DMS53 treated with DMSO at 0.1 percent for 48 hours (cell line): ENCODE measurements at regions not wholly inside any gene's neighbourhood (a gene's known extent, or its start where the extent isn't known, plus 50 kb on each side); places are given as distances from the start of the nearest gene placed in this dataset.
"Not testable (repeated sequence)": the region's sequence is repeated elsewhere in the genome, so short reads cannot be mapped to it uniquely, and the experiment has no call there.

Experiments
- DNase-seq: peaks from one replicate; lab custom pipeline; 2025; ENCODE audit not compliant: unreplicated experiment; lab: John Stamatoyannopoulos, UW

DNA sequence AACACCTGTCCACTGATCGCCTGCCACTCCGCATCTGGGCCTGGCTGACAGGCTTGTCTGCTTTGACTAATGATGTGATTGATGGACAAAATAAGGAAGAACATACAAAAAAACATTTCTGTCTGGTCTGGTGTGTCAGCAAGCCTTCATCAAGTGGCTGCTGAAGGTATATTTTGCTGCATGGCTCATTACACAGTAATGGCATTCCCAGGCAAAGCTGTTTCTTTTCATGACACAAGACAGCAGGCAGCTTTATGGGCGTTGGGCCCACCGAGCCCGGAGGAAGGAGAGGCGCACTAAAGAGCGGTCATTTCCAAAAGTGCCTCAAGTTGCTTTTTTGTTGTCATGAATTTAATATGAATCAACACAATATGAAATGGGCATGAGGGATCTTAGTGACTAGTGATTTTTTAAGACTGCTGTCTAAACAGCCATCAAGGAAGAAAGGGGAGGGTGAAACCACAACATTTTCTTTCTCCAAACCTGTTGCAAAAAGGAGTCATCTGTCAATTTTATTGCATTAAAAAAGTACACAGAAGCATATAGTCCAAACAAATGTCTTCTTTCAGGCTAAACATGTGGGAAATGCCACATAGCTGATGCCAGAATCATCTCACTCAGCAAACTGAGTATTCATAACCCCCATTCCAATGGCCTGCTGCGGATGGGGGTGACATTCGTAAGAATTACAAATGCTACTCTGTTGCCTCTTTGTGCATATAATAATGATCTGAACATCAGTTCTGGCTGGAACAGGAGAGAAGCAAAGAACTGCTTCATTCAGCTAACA, 476.6 kb downstream of the ZNF536 start:
- DNase-seq: no peak

DNA sequence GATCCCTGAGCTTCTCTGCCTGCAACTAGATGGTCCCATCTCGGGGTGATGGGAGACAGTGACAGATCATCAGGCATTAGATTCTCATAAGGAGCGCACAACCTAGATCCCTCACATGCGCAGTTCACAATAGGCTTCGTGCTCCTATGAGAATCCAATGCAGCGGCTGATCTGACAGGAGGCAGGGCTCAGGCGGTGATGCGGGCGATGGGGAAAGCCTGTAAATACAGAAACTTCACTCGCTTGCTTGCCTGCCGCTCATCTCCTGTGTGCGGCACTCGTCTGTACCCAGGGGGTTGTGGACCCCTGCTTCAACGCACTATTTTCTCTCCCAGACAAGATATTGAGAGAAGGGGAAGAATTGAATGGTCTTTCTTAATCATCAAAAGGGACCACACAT, 473.9 kb downstream of the ZNF536 start:
- no peak for DNase-seq

GRCh38 chr19:30842926-30843325, 470.7 kb downstream of the ZNF536 start:
- no peak for DNase-seq

DNA sequence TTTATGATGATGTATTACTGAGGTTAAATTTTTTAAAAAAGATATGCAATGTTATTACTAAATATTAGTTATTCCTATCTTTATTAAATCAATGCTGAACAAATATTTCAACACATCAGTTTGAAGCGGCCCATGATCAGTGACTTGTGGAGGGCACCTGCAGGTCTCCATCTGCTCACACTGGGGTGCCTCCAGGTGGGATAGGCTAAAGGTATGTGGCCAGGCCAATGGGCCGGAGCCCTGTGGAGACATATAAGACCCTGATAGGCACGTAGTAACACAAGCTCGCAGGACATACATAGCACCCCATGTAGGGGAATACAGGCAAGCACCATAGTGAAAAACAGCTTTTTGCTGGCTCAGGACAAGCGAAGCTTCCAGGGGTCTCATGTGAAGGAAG, 469.8 kb downstream of the ZNF536 start:
- DNase-seq: no peak

DNA sequence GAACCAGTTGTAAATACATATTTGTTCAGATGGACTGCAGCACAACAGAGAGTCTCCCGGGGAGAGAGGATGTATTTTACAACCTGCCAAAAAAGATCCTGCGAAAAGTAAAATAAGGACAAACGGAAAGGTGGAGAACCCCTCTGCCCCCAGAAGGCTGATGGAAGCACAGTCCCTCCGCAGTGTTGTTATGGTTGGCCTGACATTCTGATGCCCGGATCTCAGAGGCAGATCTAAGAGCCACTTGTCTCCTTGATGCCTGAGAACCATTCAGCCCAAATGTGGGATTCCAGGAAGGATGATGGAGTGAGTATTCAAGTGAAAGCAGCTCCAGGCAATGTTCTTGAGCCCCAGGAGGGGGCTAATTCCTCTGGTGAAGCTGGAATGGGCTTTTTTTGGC, 458.7 kb downstream of the ZNF536 start:
- no peak for DNase-seq

GRCh38 chr19:30825505-30825904, 453.3 kb downstream of the ZNF536 start:
- DNase-seq: not testable (repeated sequence)

DNA sequence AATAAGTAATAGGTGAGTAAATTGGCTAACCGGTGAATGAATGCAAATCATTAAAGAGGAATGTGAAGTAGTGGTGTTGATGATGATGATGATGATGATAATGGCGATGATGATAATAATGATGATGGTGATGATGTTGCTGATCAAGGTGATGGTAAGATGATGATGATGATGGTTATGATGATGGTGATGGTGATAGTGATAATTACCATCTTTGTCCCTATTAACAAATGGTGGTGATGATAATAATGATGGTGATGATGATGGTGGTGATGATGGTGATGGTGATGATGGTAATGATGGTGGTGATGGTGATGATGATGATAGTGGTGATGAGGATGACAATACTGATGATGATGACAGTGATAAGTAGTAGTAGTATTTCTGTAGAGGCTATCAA, 452.6 kb downstream of the ZNF536 start:
- no peak for DNase-seq

DNA sequence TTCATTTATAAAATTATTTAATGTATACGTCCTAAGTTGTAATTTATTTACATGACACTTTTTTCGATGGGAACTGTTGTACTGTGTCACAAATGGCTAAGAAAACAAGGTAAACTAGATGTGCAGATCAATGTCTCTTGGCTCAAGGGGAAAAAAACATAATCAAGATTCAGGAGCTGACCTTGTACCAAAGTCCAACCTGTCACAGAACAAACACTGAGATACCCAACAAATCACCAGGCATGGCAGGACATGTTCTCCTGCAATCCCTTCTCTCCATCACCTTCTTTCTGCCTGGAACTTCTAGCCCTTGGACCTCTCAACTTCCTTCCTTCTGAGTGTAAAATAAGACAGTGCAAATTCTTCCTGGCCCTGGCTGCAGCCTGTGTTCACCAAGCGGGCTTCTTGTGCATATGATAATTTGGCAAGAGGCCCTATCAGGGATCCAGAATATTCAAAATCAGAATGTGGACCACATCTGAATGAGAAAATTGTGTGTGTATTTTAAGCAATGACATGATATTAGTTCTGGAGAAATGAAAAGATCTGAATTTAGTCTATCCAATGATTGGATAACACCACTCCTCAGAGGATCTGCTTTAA, 445.9 kb downstream of the ZNF536 start:
- DNase-seq: no peak

DNA sequence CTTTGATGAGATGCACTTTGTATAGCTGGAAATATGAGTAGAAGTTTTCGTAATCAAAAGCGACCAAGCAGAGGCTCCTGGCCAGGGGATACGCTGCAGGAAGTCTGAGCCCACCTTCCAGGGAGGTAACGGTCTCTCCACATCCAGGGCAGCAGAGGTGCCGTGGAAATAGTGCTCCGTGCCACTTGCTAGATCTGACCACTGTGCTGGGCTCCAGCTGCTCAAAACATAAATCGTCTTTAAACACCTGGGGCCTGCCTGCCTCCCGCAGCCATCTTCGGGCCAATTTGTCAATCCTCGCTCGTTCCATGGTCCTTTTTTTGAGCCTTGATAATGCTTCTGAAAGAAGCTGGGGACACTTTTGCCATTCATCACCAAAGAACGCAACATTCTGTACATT, 445.0 kb downstream of the ZNF536 start:
- DNase-seq: no peak

- no peak for DNase-seq
These were observed 443.9 kb downstream of the ZNF536 start for GRCh38 chr19:30815889-30816580.

- no peak for DNase-seq
These were observed 440.0 kb downstream of the ZNF536 start for GRCh38 chr19:30812099-30812678.

GRCh38 chr19:30811397-30812098, 439.4 kb downstream of the ZNF536 start:
- DNase-seq: no peak

DNA sequence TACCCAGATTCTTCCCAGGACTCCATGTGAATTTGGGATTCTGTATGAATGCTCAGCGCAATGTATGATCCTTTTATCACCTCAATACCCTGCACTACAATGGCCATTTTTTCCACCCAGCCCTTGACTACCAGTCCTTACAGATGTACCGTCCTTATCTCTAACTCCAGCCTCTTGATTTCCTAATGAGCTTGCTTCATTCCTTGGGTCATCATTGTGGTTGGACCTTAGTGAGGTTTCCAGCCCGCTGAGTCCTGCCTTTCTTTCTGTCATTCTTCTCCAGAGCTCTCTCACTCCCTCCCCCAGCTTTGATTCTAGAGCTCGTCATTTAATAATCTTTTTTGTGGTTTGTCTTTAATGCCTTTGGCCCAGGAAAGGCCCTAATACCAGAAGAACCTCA, 438.5 kb downstream of the ZNF536 start:
- no peak for DNase-seq

- DNase-seq: no peak
These were observed 435.1 kb downstream of the ZNF536 start for GRCh38 chr19:30807278-30807677.

GRCh38 chr19:30806311-30806710, 434.1 kb downstream of the ZNF536 start:
- DNase-seq: no peak

DNA sequence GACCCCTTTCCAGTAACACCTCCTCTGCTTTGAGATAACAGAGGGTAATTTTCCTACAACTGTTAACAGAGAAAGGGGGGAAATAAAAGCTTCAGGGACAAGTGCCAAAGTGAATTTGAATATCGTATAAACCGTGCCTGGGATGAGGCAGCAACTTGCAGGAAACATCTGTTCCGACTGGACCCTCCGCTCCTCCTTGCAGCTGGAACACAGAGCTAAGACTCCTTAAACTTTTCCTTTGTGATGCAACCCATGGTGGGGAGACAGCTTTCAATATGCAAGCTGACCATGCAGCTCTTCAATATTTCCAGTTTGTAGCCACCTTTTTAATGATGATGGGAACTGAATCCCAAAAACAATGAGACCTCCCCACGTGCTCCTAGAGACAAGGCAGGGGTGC, 432.6 kb downstream of the ZNF536 start:
- DNase-seq: no peak

GRCh38 chr19:30804333-30804732, 432.1 kb downstream of the ZNF536 start:
- DNase-seq: not testable (repeated sequence)

DNA sequence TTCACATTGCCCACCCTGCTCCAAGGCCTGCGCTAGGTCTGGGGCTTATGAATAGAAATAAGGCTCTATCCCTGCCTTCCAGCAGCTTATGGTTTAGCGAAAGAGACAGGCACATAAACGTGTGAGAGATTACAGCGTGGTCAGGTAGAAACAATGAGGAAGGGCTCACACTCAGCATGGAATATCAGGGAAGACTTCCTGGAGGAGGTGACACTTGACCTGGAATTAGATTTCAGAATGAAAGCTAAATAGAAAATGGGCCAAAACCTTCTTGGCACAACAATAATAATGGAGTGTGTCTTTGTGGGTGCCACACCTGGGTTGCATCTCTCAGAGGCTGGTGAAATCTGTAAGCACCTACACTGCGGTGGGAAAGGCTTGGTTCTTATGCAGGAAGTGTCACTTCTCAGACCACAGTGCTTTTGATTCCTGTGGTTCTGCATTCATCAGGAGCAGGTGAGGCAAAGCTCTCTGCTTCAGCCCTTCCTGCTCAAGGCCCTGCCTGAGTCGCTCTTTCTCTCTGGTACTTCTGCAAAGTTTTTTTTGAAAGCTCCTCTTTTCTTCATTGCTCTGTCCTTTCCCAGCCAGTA, 430.3 kb downstream of the ZNF536 start:
- DNase-seq: no peak

GRCh38 chr19:30799865-30800755, 427.9 kb downstream of the ZNF536 start:
- DNase-seq: no peak

DNA sequence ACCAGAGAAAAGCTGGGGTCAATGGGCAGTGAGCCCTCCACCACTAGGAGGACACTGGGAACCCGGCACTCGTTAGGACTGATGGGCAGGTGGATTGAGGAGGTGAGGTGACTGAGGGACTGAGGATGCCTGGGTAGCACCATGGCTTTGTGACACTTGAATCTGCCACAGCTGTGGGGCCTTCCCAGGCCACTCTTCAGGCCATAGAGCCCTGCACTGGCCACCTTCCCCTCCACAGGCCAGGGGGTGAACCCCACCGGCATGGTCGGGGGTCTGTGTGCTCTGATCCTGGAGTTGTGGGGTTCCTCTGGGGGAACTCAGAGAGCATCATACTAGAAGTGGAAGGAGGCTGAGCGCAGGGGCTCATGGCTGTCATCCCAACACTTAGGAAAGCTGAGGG, 423.5 kb downstream of the ZNF536 start:
- no peak for DNase-seq
